ENCODE measurements at regions not wholly inside any gene's neighbourhood (a gene's known extent, or its start where the extent isn't known, plus 50 kb on each side); places are given as distances from the start of the nearest gene placed in this dataset.

GRCh38 chr1:50295566-50295965, 127.7 kb downstream of the DMRTA2 start (continued):
- no peak for TF ChIP-seq EMX1 (CRISPR knock-in tag; IDR thresholded peaks at IDR 0.05)

GRCh38 chr1:50292276-50292675, 131.0 kb downstream of the DMRTA2 start:
- no peak for DNase-seq (ENCODE audit: low spot score)
- Mint-ChIP-seq H3K9me3 (no peaks in the 10 kb centered on the region; the same call in 1 of the 2 replicates), H3K27ac (no peak overlapping the region), H3K36me3 (no peaks in the 10 kb centered on the region), H3K4me1 (no peaks in the 10 kb centered on the region), H3K27me3 (ENCODE audit: low read depth) (peaks cover 16% of the 10 kb centered on the region), H3K4me3 (no peak overlapping the region)
- ChIA-PET POLR2A (no interaction called here), CTCF (no interaction called here)
- no peak for ATAC-seq
- TF ChIP-seq TP53 (CRISPR knock-in tag; IDR thresholded peaks at IDR 0.05) (no peak), NFE2L1 (CRISPR knock-in tag; IDR thresholded peaks at IDR 0.05) (no peak), ZNF138 (CRISPR knock-in tag; conservative IDR thresholded peaks at IDR 0.05) (no peak), ESRRA (CRISPR knock-in tag; IDR thresholded peaks at IDR 0.05; ENCODE audit: borderline replicate concordance) (no peak), SOX15 (CRISPR knock-in tag; IDR thresholded peaks at IDR 0.05) (no peak), MYBL2 (CRISPR knock-in tag; IDR thresholded peaks at IDR 0.05) (no peak)

GRCh38 chr1:50289495-50289894, 133.7 kb downstream of the DMRTA2 start:
- peaks cover 20% of the 10 kb centered on the region for H3K27me3 Mint-ChIP-seq (ENCODE audit: low read depth)
- no peak for TF ChIP-seq CTCF (IDR thresholded peaks at IDR 0.05)
- no peak for TF ChIP-seq FOXP4 (CRISPR knock-in tag; IDR thresholded peaks at IDR 0.05)
- no peak for TF ChIP-seq ARID4B (CRISPR knock-in tag; IDR thresholded peaks at IDR 0.05; ENCODE audit: borderline replicate concordance)
- TF ChIP-seq ZNF671 (CRISPR knock-in tag; IDR thresholded peaks at IDR 0.05): no peak
- no peak for TF ChIP-seq SP1 (CRISPR knock-in tag; conservative IDR thresholded peaks at IDR 0.05)
- no peak for TF ChIP-seq ZNF532 (CRISPR knock-in tag; IDR thresholded peaks at IDR 0.05; ENCODE audit: borderline replicate concordance)
- no peak for TF ChIP-seq ZNF281 (CRISPR knock-in tag; IDR thresholded peaks at IDR 0.05)
- TF ChIP-seq ZNF263 (CRISPR knock-in tag; IDR thresholded peaks at IDR 0.05; ENCODE audit: low read depth): no peak
- TF ChIP-seq JAZF1 (CRISPR knock-in tag; IDR thresholded peaks at IDR 0.05): no peak
- no peak for TF ChIP-seq IRF2 (CRISPR knock-in tag; IDR thresholded peaks at IDR 0.05; ENCODE audit: borderline replicate concordance, low read depth)
- TF ChIP-seq CDX4 (CRISPR knock-in tag; IDR thresholded peaks at IDR 0.05; ENCODE audit: borderline replicate concordance): no peak
- no peak for TF ChIP-seq GABPB1 (CRISPR knock-in tag; IDR thresholded peaks at IDR 0.05)

More at GRCh38 chr1:50289495-50289894, 133.7 kb downstream of the DMRTA2 start:
- H3K4me1 Mint-ChIP-seq: no peaks in the 10 kb centered on the region
- CTCF ChIA-PET: no interaction called here
- ATAC-seq (no peak), DNase-seq (ENCODE audit: low spot score) (no peak)
- H3K9me3 Mint-ChIP-seq: no peaks in the 10 kb centered on the region; the same call in 1 of the 2 replicates
- no peak overlapping the region for H3K4me3 Mint-ChIP-seq
- H3K27ac Mint-ChIP-seq: no peak overlapping the region
- POLR2A ChIA-PET: no interaction called here
- H3K36me3 Mint-ChIP-seq: no peaks in the 10 kb centered on the region

Measured in WTC11 (cell line).